ENCODE measurements at regions not wholly inside any gene's neighbourhood (a gene's known extent, or its start where the extent isn't known, plus 50 kb on each side); places are given as distances from the start of the nearest gene placed in this dataset.
"Not testable (repeated sequence)": the region's sequence is repeated elsewhere in the genome, so short reads cannot be mapped to it uniquely, and the experiment has no call there.

GRCh38 chr2:133624551-133624950, 56.3 kb upstream of the NCKAP5 start:
- FAIRE-seq = no peak

DNA sequence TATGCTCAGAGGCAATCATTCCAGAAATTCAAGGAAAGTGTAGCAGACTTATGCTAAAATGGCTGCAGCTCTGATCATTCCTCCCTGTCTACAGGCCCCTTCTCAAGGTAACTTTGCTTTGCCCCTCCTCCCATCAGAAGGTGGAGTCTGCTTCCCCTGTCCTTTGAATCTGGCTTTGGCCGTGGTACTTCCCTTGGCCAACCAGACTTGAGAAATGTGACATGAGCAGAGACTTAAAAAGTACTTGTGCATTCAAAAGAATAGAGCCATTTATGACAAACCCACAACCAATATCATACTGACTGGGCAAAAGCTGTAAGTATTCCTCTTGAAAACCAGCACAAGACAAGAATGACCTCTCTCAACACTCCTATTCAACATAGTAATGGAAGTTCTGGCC, 59.5 kb upstream of the NCKAP5 start:
- FAIRE-seq = no peak

DNA sequence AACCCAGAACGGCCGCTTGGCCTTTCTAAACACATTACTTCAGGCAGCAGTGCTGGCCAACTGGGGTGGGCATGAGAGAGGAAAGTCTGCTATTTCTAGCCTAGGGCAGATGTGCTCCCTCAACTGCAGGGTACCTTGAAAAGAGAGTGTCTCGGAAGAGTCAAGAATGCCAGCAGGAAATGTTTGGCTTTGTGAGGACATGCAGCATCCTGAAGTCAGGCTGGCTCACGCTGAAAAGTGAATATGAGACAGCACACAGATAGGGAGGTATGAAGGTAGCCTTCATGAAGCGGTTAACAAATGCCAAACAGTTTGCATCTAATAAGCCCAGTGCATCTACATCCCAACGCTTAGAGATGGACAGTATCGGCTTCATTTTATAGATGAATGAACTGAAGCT, 65.0 kb upstream of the NCKAP5 start:
- FAIRE-seq = no peak

DNA sequence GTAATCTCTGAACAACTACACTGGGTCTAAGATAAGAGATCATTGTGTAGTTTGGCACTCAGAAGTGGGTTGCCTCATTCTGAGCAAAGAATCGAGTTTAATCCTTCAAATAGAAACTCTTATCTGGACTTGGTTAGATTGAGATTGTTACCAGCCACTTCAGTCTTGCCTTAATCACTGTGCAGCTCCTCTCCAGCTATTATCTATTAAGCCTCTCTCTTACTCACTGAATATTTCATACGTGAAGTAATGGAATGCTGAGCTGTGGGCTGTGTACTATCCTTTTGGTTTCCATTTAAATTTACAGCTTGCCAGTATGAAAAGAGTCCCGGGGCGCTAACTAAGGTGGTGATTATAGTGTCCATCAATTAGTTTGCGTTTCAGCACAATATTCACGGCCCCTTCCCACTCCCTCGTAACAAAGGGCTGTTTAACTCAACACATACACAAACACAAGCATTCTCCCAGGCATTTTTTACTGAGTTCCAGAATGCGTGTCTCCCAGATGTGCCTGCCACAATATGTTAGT, 65.7 kb upstream of the NCKAP5 start:
- FAIRE-seq = no peak

DNA sequence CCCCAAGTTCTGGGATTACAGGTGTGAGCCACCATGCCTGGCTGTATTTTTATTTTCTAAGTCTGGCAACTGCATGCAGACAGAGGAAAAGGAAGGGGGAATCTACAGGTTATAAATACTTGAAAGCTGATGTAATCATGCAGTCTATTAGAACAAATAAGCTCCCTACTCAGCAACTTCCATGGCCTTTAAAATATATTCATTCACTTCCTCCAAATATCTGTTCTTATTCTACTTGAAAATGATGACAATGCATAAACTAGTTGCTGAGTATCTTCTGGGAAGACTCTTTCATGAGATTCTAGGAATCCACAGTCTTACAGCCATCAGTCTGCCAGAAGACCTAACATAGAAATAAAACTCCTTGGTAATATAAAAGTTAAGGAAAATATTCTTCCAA, 66.9 kb upstream of the NCKAP5 start:
- no peak for FAIRE-seq

DNA sequence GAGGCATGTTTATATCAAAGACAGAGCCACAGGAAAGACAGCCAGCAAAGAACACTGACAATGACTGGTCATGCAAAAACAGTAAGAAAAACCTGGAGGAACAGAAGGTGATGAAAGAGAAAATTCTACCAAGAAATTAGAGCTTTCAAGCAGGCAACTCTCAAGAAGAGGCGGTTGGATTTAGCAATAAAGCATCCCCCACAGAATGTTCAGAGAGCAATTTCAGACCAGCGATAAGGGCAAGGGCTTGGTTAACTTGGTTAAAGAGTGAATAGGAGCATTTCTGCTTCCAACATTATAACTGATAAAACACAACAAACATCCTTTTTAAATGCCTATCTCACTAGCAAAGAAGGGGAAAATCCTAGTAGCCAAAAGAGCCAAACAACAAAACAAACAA, 68.0 kb upstream of the NCKAP5 start:
- no peak for FAIRE-seq

GRCh38 chr2:133640103-133640502, 71.8 kb upstream of the NCKAP5 start:
- no peak for FAIRE-seq

GRCh38 chr2:133641497-133641896, 73.2 kb upstream of the NCKAP5 start:
- FAIRE-seq = no peak

GRCh38 chr2:133641942-133642725, 73.9 kb upstream of the NCKAP5 start:
- FAIRE-seq = no peak

DNA sequence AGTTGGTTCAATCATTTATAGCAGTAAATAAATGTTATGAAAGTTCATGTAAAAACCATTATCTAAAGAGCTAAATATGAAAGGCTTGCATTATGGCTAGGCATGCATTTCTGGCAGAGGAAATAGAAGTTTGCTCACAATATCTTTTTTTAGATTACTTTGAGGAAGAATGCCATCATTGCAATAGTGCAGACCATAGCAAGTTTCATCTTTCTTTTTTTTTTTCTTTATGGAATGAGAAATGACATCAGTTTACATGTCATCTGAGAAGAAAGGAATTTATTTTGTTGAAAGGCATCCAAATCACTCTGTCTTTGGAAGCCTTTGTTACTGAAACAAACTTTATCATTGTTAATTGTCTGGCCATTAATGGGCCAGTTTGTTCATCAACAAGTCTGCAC, 74.5 kb upstream of the NCKAP5 start:
- no peak for FAIRE-seq

DNA sequence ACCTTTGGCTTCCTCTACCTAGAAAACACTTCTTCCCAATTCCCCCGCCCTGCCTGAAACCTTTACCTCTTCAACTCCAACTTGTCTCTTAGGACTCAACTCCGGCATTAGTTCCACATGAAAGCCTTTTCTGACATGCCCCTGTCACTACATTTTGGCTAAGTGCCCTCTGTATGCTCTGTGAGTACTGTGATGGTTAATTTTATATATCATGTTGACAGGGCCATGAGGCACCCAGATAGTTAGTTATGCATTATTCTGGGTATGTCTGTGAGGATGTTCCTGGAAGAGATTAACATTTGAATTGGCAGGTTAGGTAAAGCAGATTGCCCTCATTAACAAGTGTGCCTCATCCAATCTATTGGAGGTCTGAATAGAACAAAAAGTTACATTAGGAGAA, 75.6 kb upstream of the NCKAP5 start:
- no peak for FAIRE-seq

DNA sequence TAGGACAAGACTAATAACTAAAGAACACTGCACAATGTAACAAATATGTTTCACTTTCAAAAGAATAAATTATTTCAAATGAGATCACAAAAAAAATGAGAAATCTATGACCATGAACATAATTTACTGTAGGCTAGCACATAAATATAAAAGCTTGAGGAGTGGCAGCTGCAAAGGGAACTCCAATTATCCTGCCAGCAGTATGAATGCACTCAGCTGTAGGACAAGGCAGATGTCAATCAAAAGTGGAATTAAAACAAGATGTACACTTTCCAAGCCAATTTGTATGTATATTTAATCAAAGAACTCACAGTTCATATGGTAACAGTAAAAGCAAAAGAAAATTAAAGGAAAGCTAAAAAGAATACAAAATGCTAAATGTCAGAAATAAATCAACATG, 76.6 kb upstream of the NCKAP5 start:
- no peak for FAIRE-seq

- FAIRE-seq = not testable (repeated sequence)
Measured at GRCh38 chr2:133647386-133647785, 79.1 kb upstream of the NCKAP5 start.

DNA sequence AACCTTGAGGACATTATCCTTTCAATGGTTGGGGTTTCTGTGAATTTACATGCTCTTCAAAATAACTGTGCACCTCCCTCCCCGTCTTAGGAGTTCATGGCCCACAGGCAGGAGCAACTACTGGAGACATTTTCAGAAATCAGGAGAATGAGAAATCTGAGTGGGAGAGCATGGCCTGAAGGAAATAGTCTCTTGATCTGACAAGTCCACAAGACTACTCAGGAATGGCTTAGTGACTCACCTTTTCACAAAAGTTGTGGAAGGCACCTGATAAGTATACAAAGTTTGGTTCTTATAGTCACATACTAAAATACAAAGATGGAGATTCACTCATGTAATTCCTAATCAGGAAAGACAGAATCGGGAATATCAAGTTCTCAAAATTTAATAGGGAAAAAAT, 83.6 kb upstream of the NCKAP5 start:
- FAIRE-seq = no peak

DNA sequence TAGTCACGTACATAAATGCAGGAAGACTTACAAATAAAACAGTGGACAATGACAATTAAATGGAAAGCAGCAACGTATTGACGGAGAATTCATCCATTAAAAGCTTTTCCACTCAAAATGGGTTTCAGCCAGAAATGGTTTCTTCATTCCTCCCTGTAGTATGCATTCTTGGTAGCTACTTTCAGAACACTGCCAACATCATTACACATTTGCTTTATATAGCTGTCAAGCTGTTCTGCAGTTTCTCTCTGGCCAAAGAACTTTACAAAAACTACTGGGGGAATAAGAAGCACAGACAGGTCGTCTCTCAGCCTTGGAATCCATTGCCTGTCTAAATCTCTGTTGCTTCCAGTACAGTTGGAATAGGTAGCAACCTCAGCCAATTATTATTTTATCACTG, 84.1 kb upstream of the NCKAP5 start:
- FAIRE-seq = no peak

GRCh38 chr2:133653056-133653455, 84.8 kb upstream of the NCKAP5 start:
- no peak for FAIRE-seq

GRCh38 chr2:133654949-133655348, 86.7 kb upstream of the NCKAP5 start:
- no peak for FAIRE-seq

- FAIRE-seq = no peak
Measured at GRCh38 chr2:133655610-133656009, 87.3 kb upstream of the NCKAP5 start.

GRCh38 chr2:133657591-133657990, 89.3 kb upstream of the NCKAP5 start:
- FAIRE-seq = no peak

DNA sequence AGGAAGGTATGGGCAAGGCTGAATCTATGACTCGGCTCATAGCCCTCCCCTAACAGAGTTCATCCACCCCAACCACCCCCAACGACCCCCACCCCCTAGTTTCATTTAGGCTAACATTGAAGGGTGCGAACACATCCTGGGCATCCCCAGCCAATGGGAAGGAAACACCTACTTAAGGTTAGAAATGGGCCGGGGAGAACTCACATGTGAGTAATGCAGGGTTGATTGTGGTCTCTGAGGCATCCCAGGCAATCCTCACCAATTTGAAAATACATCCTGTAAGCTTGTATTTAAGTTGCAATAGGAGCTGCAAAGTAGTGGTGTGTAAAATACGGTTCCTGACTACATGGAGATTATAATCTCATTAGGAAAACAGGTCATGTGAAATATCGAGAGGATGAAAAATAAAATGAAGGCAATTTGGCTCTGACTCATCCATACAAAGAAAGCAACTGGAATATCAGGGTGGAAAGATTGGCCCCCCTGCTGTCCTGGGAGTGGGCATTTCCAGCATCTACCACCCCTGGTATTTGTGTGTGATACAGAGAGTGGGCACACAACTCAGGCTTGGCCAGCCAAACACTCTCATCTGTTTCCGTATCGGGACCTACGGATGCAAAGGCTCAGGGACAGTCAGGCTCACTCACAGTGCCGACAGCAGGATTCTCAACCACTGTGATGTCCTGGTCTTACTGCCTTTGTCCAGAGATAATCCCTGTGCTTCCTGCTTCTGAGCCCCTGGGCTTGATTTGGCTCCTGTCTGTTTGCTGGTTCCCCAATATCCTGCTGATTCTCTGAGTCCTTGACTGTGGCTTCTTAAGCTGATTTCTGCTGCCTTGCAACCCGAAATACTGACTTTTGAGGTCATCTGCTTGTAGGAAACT, 90.0 kb upstream of the NCKAP5 start:
- no peak for FAIRE-seq

DNA sequence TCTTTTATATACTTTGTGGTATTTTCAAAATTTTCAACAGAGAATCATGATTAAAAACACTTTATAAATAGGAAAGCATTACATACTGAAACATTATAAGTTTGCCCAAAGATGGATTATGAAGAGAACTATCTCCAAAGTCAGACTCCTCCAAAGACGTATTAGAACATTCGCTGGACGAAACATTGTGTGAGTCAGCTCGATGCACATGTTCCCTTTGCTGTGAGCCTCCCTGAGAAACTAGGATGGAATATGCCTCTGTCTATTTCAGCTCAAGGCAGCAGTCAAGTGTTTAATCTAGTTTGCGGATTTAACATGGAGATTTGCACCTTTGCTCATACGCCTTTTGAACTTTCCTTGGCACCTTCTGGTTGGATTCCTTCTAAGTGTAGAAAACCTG, 92.2 kb upstream of the NCKAP5 start:
- FAIRE-seq = no peak

GRCh38 chr2:133661392-133661791, 93.1 kb upstream of the NCKAP5 start:
- no peak for FAIRE-seq

DNA sequence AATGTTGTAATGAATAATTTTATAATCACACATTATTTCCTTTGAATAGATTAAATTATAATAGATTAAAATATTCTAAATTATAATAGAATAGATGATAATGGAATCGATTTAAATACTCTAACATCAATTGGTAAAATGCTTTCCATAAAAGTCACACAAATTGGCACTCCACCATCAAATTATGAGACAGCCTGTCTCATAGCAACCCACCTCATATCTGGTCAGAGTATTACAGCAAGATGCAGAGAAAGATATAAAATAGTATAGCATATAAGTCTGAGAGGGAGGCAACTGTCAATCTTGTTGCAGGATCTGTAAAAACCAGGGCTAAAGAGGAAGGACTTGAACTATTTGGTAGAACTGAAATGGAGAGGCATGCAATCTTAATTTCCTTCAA, 98.4 kb upstream of the NCKAP5 start:
- no peak for FAIRE-seq

- FAIRE-seq = no peak
Measured at GRCh38 chr2:133667085-133667484, 98.8 kb upstream of the NCKAP5 start.
